ENCODE measurements at regions not wholly inside any gene's neighbourhood (a gene's known extent, or its start where the extent isn't known, plus 50 kb on each side); places are given as distances from the start of the nearest gene placed in this dataset.

GRCh38 chr10:44083719-44084400, 301.0 kb downstream of the CXCL12 start:
- no peak for DNase-seq

GRCh38 chr10:44071479-44071878, 313.4 kb downstream of the CXCL12 start:
- peak; percentile 60 for DNase-seq

GRCh38 chr10:44070282-44070681, 314.6 kb downstream of the CXCL12 start:
- DNase-seq = no peak

- no peak for DNase-seq
These were observed 315.3 kb downstream of the CXCL12 start for GRCh38 chr10:44069573-44069972.

GRCh38 chr10:44068716-44069482, 316.0 kb downstream of the CXCL12 start:
- DNase-seq = no peak

GRCh38 chr10:44067432-44067831, 317.5 kb downstream of the CXCL12 start:
- no peak for DNase-seq

- DNase-seq = no peak
These were observed 318.2 kb downstream of the CXCL12 start for GRCh38 chr10:44066527-44067255.

- DNase-seq = no peak
These were observed 318.9 kb downstream of the CXCL12 start for GRCh38 chr10:44065788-44066526.

- no peak for DNase-seq
These were observed 319.7 kb downstream of the CXCL12 start for GRCh38 chr10:44064987-44065787.

- no peak for DNase-seq
These were observed 320.6 kb downstream of the CXCL12 start for GRCh38 chr10:44064317-44064716.

GRCh38 chr10:44063686-44064085, 321.2 kb downstream of the CXCL12 start:
- DNase-seq = no peak

GRCh38 chr10:44060719-44061118, 324.2 kb downstream of the CXCL12 start:
- no peak for DNase-seq

GRCh38 chr10:44060221-44060620, 324.7 kb downstream of the CXCL12 start:
- no peak for DNase-seq

- DNase-seq = no peak
These were observed 326.6 kb downstream of the CXCL12 start for GRCh38 chr10:44058259-44058658.

GRCh38 chr10:44056967-44057805, 327.7 kb downstream of the CXCL12 start:
- DNase-seq = peak; percentile 14

GRCh38 chr10:44056206-44056605, 328.7 kb downstream of the CXCL12 start:
- DNase-seq = no peak

- DNase-seq = no peak
These were observed 330.9 kb downstream of the CXCL12 start for GRCh38 chr10:44054046-44054445.

GRCh38 chr10:44053391-44053790, 331.5 kb downstream of the CXCL12 start:
- no peak for DNase-seq

- DNase-seq = no peak
These were observed 333.1 kb downstream of the CXCL12 start for GRCh38 chr10:44051584-44052385.

GRCh38 chr10:44051091-44051490, 333.8 kb downstream of the CXCL12 start:
- no peak for DNase-seq
